Breast epithelium (tissue), 3 donors: ENCODE measurements at regions not wholly inside any gene's neighbourhood (a gene's known extent, or its start where the extent isn't known, plus 50 kb on each side); places are given as distances from the start of the nearest gene placed in this dataset.
"Not testable (repeated sequence)": the region's sequence is repeated elsewhere in the genome, so short reads cannot be mapped to it uniquely, and the experiment has no call there.

Source experiments
- POLR2A ChIP-seq: fragments of 450-650 bp; IDR thresholded peaks from one replicate; pipeline ENCODE4 v1.6.1; 2016; ENCODE audit warnings: antibody characterized with exemption, mild to moderate bottlenecking, moderate library complexity
- POLR2AphosphoS5 ChIP-seq, 3 donors: sonication (generic); formaldehyde crosslinking; IDR thresholded peaks; one replicate each; pipeline ENCODE4 v1.6.1; 2017; ENCODE audit warnings: antibody characterized with exemption in 3 of 3
- TF ChIP-seq, protein P1 (sequence below), 3 donors: fragments of 450-650 bp; IDR thresholded peaks; one replicate each; pipeline ENCODE4 v1.5.1; 2016 to 2017; ENCODE audit warnings: antibody characterized with exemption in 3 of 3, mild to moderate bottlenecking in 3 of 3, moderate library complexity in 3 of 3

DNA sequence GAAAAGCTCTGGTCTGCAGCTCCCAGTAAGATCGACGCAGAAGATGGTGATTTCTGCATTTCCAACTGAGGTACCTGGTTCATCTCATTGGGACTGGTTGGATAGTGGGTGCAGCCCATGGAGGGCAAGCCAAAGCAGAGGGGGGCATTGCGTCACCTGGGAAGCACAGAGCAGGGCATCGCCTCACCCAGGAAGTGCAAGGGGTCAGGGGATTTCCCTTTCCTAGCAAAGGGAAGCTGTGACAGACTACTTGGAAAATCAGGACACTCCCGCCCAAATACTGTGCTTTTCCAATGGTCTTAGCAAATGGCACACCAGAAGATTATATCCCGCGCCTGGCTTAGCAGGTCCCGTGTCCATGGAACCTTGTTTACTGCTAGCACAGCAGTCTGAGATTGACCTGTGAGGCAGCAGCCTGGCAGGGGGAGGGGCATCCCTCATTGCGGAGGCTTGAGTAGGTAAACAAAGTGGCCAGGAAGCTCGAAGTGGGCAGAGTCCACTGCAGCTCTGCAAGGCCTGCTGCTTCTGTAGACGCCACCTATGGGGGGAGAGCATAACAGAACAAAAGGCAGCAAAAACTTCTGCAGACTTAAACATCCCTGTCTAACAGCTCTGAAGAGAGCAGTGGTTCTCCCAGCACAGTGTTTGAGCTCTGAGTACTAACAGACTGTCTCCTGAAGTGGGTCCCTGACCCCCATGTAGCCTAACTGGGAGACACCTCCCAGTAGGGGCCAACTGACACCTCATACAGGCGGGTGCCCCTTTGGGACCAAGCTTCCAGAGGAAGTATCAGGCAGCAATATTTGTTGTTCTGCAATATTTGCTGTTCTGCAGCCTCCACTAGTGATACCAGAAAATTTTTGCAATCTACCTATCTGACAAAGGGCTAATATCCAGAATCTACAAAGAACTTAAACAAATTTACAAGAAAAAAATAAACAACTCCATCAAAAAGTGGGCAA, 871.7 kb downstream of the IGSF11 start:
- TF ChIP-seq, protein P1, sequence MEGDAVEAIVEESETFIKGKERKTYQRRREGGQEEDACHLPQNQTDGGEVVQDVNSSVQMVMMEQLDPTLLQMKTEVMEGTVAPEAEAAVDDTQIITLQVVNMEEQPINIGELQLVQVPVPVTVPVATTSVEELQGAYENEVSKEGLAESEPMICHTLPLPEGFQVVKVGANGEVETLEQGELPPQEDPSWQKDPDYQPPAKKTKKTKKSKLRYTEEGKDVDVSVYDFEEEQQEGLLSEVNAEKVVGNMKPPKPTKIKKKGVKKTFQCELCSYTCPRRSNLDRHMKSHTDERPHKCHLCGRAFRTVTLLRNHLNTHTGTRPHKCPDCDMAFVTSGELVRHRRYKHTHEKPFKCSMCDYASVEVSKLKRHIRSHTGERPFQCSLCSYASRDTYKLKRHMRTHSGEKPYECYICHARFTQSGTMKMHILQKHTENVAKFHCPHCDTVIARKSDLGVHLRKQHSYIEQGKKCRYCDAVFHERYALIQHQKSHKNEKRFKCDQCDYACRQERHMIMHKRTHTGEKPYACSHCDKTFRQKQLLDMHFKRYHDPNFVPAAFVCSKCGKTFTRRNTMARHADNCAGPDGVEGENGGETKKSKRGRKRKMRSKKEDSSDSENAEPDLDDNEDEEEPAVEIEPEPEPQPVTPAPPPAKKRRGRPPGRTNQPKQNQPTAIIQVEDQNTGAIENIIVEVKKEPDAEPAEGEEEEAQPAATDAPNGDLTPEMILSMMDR (IDR thresholded peaks at IDR 0.05), result not testable (repeated sequence)
- not testable (repeated sequence) for TF ChIP-seq POLR2AphosphoS5 (IDR thresholded peaks at IDR 0.05); POLR2A
